Suppressor macrophage treated with lipopolysaccharide for 1 hour (primary cell): ENCODE measurements at regions not wholly inside any gene's neighbourhood (a gene's known extent, or its start where the extent isn't known, plus 50 kb on each side); places are given as distances from the start of the nearest gene placed in this dataset.
"Not testable (repeated sequence)": the region's sequence is repeated elsewhere in the genome, so short reads cannot be mapped to it uniquely, and the experiment has no call there.

ENCODE experiments used
- DNase-seq, 3 donors: peaks; one replicate each; pipeline ENCODE4 v3.0.0-alpha.2; 2020 to 2022

DNA sequence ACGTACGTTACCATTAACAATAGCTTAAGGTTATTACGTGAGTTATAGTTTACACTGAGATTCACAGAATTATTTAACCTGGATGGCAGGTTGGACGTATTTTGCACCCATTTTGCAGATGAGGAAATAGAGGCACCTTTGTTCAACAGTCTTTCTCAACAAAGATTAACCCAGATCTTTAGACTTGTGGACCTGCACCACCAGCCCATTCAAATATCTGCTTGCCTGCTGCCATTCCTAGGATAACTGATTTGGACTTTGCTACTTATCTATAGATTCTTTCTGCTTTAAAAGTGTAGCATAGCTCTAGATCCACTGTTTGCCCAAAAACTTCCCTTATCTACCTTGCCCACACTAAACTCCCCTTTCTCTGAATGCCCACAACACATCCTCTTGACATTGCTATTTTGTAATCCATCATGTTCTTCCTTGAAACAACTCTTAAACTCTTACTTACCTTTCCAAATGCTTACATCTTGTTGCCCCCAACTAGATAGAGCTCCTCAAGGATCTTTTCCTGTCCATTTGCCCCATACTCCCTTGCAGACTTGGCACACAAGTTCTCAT, 56.4 kb upstream of the TNFAIP3 start:
- peak in 2 of 3 donors; percentile 38 for DNase-seq

DNA sequence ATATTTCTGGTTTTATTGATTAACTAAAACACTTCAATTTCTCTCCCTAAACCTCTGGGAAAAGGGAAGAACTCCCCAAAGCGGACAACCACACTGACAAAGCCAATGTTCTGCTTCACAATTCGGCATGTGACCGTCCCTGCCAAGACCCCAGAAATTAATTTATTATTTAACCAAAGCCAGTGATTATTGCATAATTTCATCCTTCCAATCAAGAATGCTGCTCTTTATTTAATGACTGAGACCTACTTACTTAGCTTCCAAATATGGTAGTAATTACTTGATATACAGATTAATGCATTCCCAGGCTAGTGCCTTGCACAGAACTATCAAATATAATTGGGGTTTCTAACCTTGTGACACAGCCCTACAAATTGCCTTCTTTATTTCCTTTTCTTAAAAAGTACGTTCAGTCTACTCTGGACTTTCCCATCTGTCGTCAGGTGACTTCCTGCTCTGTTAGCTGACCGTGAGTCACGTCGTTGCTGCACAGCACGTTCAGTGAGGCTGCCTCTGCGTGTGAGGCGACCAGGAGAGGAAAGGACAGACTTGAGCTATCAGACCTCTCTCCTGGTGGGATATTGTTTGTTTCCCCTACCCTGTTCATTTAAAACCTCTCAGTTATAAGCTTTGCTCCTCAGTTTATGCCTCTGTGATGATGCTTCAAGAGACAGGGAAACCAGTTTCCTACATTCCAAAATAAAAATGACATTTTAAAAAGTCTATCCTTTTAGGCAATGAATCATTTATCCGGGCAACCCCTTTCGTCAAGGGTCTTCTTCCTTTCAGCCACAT, 55.7 kb upstream of the TNFAIP3 start:
- peak; percentile 95 to 100 (median 99) for DNase-seq

DNA sequence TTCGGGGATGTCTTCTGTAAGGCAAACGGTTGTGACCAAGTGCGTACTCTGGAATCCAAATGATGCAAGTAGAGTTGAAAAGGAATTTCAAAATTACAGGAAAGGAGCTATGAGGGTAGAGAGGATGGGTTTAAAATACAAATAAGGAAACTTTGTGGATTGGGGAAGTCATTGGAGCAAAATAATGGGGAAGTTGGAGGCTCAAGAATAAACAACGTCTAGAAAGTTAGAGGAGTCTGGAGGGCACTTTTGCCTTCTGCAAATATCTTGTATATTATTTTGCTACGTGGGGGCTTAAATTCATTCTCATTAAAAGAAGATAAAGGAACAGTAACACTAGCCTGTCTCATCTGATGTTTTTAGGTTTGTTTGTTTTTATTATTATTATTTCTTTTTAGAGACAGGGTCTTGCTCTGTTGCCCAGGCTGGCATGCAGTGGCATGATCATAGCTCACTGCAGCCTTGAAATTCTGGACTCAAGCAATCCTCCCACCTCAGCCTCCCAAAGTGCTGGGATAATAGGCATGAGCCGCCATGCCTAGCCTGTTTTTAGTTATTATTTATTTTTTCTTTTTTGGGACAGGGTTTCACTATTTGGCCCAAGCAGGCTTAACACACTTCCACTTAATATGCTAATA, 55.0 kb upstream of the TNFAIP3 start:
- DNase-seq, result peak; percentile 86 to 99 (median 96)

GRCh38 chr6:137813308-137813970, 53.6 kb upstream of the TNFAIP3 start:
- DNase-seq, result peak; percentile 46 to 76 (median 56)

DNA sequence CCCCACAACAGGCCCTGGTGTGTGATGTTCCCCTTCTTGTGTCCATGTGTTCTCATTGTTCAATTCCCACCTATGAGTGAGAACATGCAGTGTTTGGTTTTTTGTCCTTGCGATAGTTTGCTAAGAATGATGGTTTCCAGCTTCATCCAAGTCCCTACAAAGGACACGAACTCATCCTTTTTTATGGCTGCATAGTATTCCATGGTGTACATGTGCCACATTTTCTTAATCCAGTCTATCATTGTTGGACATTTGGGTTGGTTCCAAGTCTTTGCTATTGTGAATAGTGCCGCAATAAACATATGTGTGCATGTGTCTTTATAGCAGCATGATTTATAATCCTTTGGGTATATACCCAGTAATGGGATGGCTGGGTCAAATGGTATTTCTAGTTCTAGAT, 53.0 kb upstream of the TNFAIP3 start:
- not testable (repeated sequence) for DNase-seq

DNA sequence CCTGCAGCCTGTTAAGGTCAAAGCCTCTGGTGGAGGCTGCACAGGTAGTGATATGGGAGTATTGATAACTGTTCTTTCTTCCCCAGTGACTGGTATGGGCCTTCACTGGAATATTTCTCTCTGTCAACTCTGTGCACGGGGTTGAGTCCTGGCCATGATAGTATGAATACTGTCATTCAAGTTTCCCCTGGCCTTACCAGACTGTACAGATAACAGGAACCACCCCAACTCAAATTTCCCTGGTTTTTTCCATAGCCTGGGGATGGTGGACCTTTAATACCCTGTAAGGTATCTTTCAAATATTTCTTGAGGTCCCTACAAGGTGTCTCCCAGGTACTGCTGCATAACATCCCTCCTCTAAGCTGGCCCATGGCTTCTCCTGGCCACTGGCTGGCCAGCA, 51.4 kb upstream of the TNFAIP3 start:
- peak; percentile 83 to 90 (median 85) for DNase-seq

- DNase-seq, result peak; percentile 91 to 98 (median 95)
Measured at GRCh38 chr6:137816133-137816579, 50.9 kb upstream of the TNFAIP3 start.

DNA sequence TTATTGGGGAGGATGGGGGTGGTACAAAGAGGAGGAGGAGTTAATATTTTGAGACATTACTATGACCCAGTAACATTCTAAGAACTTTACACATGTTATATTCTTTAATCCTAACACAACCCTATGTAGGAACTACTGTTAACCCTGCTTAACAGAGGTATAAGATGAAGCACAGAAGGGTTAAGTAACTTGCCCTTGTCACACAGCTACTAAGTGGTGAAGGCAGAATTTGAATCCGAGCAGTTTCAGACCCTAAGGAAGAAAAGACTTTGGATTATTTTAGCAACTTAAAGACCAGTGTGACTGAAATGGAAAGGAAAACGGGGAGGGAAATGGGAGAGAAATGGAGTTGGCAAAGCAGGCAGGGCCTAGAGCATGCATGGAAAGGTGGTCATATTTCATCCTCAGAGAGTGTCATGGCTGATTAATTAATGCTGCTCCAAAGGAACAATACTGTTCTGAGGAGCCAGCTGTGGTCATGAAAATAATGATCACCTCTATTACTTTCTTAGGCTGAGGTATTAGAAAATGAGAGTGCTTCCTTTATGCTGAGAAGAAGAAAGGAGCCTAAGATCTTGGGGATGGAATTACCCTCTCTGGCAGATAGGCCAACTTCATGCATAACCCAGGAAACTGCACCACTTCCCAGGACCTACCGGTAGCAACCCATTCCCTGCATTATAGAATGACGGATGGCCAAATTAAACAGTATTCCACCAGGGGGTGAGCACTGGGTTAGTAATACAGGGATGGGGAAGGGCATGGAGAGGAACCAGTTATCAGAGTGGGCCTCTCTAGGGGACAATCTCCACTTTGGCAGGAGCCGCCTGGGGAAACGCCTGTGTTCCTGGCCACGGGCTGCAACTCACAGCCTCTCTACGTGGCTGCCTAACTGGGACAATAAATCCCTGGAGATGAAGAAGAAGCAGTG, 50.1 kb upstream of the TNFAIP3 start:
- peak in 2 of 3 donors; percentile 32 to 39 for DNase-seq
